Ishikawa (cell line): ENCODE measurements at regions not wholly inside any gene's neighbourhood (a gene's known extent, or its start where the extent isn't known, plus 50 kb on each side); places are given as distances from the start of the nearest gene placed in this dataset.

ENCODE experiments used
- CEBPB ChIP-seq: IDR thresholded peaks from 2 replicates; pipeline ENCODE4 v1.6.1; 2012
- CREB1 ChIP-seq: IDR thresholded peaks from 2 replicates; pipeline ENCODE4 v1.6.1; 2012; ENCODE audit warnings: low read depth
- EGR1 ChIP-seq: IDR thresholded peaks from 2 replicates; pipeline ENCODE4 v1.6.1; 2012
- EP300 ChIP-seq: IDR thresholded peaks from 2 replicates; pipeline ENCODE4 v1.6.1; 2012; ENCODE audit warnings: borderline replicate concordance
- FOXM1 ChIP-seq: IDR thresholded peaks from 2 replicates; pipeline ENCODE4 v1.6.1; 2012; ENCODE audit warnings: low read depth, borderline replicate concordance
- NFIC ChIP-seq: IDR thresholded peaks from 2 replicates; pipeline ENCODE4 v1.6.1; 2012
- RAD21 ChIP-seq: IDR thresholded peaks from 2 replicates; pipeline ENCODE4 v1.6.1; 2012; ENCODE audit warnings: low read depth
- TAF1 ChIP-seq: IDR thresholded peaks from 2 replicates; pipeline ENCODE4 v1.6.1; 2012; ENCODE audit warnings: low read depth, mild to moderate bottlenecking
- TCF12 ChIP-seq: IDR thresholded peaks from 2 replicates; pipeline ENCODE4 v1.6.1; 2012; ENCODE audit warnings: low read depth
- TEAD4 ChIP-seq: IDR thresholded peaks from 2 replicates; pipeline ENCODE4 v1.6.1; 2012
- YY1 ChIP-seq: IDR thresholded peaks from 2 replicates; pipeline ENCODE4 v1.6.1; 2012; ENCODE audit warnings: low read depth
- ZBTB7A ChIP-seq: IDR thresholded peaks from 2 replicates; pipeline ENCODE4 v1.6.1; 2012; ENCODE audit warnings: low read depth
- TF ChIP-seq, protein P1 (sequence below): IDR thresholded peaks from 2 replicates; pipeline ENCODE4 v1.6.1; 2012
- TF ChIP-seq, protein P2 (sequence below): IDR thresholded peaks from 2 replicates; pipeline ENCODE4 v1.6.1; 2012; ENCODE audit warnings: low read depth, mild to moderate bottlenecking
- TF ChIP-seq, protein P3 (sequence below): IDR thresholded peaks from 2 replicates; pipeline ENCODE4 v1.6.1; 2012

DNA sequence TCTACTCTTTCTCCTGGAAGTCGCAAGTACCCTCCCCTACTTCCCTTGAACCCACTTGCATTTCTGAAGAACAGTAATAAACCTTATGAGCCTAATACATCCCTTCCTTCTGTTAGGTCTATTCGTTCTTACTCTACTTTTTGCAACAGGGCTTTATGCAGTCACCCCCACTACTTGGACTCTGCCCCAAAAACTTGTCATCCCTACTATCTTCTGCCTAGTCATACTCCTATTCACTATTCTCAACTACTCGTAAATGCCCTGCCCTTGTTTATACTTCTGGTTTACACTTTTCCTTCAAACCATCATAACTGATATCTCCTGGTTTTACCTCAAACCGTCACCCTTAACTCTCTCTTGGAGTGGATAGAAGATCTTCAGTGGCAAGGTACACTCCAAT, 55.2 kb upstream of the SLIT2 start:
- TF ChIP-seq CREB1 (no peak), YY1 (no peak), TCF12 (no peak), TAF1 (no peak), ZBTB7A (no peak), CEBPB (no peak), EP300 (no peak), RAD21 (no peak), EGR1 (no peak)
- TF ChIP-seq, protein P1, sequence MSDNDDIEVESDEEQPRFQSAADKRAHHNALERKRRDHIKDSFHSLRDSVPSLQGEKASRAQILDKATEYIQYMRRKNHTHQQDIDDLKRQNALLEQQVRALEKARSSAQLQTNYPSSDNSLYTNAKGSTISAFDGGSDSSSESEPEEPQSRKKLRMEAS = no peak

DNA sequence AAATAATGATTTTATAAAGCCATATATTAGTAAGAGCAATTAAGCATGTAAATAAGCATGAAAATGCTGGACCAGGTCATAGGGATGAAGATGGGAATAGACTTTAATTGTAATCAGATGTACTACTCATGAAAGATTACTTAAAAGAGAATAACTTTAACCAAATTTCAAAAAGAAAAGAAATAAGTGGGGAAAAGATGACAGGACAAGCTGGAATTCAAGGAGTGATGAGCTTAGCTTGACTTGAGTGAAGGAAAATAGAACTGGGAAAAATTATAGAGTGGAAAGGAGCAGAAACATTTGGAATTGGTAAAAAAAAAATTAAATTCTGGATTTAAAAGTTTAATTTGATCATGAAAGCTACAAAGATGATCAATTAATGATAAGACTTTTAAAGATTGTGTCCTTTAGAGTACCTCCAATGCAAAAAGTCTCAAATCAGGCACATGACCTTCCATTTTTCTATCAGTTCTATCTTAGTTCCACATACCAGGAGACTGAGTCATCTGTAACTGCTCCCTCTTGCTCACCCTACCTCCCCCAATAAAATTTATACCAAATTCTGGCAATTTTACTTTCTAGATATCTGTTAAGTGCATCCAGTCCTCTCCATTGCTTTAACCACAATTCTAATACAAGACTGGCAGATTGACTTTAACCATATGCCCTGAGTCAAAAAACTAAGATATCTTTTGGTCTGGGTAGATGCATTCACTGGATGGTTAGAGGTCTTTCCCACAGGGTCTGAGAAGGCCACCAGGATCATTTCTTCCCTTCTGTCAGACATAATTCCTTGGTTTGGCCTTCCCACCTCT, 56.4 kb upstream of the SLIT2 start:
- no peak for TF ChIP-seq EGR1
- no peak for TF ChIP-seq TEAD4
- no peak for TF ChIP-seq TCF12
- no peak for TF ChIP-seq TAF1
- no peak for TF ChIP-seq FOXM1
- no peak for TF ChIP-seq NFIC
- TF ChIP-seq, protein P2, sequence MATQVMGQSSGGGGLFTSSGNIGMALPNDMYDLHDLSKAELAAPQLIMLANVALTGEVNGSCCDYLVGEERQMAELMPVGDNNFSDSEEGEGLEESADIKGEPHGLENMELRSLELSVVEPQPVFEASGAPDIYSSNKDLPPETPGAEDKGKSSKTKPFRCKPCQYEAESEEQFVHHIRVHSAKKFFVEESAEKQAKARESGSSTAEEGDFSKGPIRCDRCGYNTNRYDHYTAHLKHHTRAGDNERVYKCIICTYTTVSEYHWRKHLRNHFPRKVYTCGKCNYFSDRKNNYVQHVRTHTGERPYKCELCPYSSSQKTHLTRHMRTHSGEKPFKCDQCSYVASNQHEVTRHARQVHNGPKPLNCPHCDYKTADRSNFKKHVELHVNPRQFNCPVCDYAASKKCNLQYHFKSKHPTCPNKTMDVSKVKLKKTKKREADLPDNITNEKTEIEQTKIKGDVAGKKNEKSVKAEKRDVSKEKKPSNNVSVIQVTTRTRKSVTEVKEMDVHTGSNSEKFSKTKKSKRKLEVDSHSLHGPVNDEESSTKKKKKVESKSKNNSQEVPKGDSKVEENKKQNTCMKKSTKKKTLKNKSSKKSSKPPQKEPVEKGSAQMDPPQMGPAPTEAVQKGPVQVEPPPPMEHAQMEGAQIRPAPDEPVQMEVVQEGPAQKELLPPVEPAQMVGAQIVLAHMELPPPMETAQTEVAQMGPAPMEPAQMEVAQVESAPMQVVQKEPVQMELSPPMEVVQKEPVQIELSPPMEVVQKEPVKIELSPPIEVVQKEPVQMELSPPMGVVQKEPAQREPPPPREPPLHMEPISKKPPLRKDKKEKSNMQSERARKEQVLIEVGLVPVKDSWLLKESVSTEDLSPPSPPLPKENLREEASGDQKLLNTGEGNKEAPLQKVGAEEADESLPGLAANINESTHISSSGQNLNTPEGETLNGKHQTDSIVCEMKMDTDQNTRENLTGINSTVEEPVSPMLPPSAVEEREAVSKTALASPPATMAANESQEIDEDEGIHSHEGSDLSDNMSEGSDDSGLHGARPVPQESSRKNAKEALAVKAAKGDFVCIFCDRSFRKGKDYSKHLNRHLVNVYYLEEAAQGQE = no peak
- no peak for TF ChIP-seq EP300
- TF ChIP-seq RAD21 = no peak
- TF ChIP-seq YY1 = no peak
- no peak for TF ChIP-seq CEBPB
- no peak for TF ChIP-seq CREB1
- no peak for TF ChIP-seq ZBTB7A
- TF ChIP-seq, protein P1 = no peak
- TF ChIP-seq, protein P3, sequence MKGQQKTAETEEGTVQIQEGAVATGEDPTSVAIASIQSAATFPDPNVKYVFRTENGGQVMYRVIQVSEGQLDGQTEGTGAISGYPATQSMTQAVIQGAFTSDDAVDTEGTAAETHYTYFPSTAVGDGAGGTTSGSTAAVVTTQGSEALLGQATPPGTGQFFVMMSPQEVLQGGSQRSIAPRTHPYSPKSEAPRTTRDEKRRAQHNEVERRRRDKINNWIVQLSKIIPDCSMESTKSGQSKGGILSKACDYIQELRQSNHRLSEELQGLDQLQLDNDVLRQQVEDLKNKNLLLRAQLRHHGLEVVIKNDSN = no peak

DNA sequence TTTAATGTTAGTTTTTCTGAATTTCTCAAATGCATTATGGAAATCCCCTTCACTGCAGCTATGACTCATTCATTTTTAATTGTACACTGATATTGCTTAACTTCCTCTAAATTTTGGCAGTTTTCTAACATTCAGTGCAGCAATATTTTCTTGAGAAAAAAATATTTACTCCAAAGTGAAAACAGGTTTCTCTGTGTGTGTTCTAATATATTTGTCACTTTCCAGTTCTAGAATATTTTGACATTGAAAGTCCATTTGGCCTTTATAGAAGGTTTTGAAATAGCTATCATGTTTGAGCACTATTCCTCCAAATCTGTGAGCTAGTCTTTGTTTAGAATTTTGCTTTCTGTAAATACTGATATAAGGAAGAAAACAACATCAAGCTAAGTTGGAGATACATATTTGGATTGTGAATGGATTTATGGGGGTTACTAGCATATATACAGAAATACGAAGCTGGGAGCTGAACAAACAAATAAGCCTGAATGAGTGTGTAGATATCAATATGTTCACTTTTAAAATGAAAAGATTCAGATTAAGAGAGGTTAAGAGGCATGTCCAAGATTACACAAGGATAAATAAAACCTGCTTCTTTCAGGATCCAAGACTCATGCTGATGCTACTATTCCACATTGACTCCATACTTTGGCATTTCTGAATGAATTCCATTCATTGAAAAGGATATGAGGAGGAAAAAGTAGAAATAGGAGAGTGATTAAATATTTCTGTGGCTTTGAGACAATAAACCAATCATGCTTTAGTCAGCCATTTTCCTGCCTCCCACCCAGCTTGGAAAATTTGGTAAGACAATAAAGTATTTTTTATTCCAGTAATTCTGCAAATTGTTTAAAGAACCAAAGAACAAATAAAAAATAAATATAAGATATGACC, 57.3 kb upstream of the SLIT2 start:
- 0 out of 2 replicates have a peak, but pooled peaks have one; percentile 40 for TF ChIP-seq CEBPB
- no peak for TF ChIP-seq YY1

DNA sequence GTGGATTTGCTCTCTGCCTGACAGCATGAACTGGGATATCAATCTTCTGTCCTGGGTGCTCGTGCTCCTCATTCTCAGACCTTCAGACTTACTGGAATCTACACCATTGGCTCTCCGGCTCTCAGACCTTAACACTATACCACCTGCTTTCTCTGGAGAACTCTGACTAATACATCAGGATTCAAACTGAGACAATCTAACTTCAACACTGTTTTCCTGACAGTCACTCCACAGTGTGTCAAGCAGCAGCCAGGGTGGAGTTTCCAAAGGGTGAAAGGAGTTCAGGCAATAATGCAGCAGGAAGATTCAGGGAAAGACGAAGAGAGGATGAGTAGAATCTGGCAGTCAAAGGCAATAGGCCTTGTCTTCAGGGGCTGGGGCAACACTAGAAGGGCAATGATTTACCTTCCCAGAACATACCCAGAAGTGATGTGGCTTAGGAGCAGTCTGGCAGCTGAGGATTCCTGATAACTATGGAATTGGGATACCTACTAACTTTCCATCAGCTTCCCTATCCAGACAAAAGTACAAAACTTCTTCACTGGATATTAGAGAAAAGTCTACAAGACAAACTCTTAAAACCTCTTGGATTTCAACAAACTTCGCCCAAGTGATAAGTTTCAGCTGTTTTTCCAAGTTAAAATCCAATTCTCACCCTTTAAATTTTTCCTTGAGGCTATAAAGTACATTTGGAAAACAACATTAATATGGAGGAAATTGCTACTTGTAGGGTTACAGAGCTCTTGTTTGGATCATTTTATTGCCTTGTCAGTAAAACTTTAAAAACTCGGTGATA, 58.4 kb upstream of the SLIT2 start:
- no peak for TF ChIP-seq EP300
- no peak for TF ChIP-seq CEBPB
- TF ChIP-seq, protein P1 = no peak
- TF ChIP-seq, protein P3 = no peak
- TF ChIP-seq, protein P2 = no peak
- TF ChIP-seq RAD21 = no peak
- TF ChIP-seq TAF1 = no peak
- no peak for TF ChIP-seq TEAD4

DNA sequence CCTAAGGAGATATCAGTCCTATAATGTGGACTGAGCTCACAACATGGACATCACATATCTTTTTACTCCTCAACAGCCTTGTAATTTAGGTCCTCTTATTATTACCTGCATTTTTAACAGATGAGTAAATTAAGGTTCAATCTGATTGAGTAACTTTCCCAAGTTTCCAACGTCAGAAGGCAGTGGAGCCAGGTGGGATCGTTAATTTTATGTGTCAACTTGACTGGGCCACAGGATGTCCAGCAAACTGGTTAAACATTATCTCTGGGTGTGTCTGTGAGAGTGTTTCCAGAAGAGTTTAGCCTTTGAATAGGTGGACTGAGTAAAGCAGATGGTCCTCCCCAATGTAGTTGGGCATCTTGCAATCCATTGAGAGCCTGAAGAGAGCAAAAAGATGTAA, 59.0 kb upstream of the SLIT2 start:
- no peak for TF ChIP-seq TAF1
- no peak for TF ChIP-seq EGR1
- TF ChIP-seq, protein P2 = no peak
- TF ChIP-seq ZBTB7A = no peak
- TF ChIP-seq TEAD4 = no peak
- TF ChIP-seq TCF12 = no peak
- TF ChIP-seq CREB1 = no peak
- TF ChIP-seq FOXM1 = no peak
- TF ChIP-seq NFIC = no peak
- TF ChIP-seq, protein P3 = no peak
- TF ChIP-seq CEBPB = no peak
